HEK293 (cell line): ENCODE measurements at regions not wholly inside any gene's neighbourhood (a gene's known extent, or its start where the extent isn't known, plus 50 kb on each side); places are given as distances from the start of the nearest gene placed in this dataset.

Source experiments
- CTCF ChIA-PET: fragments of 350-600 bp; formaldehyde crosslinking; extraction: SDS; loops from one replicate; lab custom pipeline; 2021; ENCODE audit warnings: antibody characterized with exemption; lab: Yijun Ruan, JAX
- POLR2A ChIA-PET: fragments of 300-600 bp; formaldehyde crosslinking; extraction: SDS; loops from one replicate; lab custom pipeline; 2020; ENCODE audit warnings: antibody characterized with exemption, inconsistent platforms; lab: Yijun Ruan, JAX
- H3K27ac ChIP-seq: fragments of 200-500 bp; sonication (Bioruptor generic); 2 replicates; pipeline ENCODE4 v1.5.1; 2014; ENCODE audit warnings: low read depth, low read length, control low read depth, inconsistent platforms; ENCODE audit errors: extremely low read depth
- H3K36me3 ChIP-seq, 2 experiments: fragments of 200-500 bp in 1 of 2; sonication (Bioruptor generic) in 1 of 2; 1 replicate in 1 of 2; 2 replicates in 1 of 2; pipeline ENCODE4 v1.5.1; 2014 to 2017; ENCODE audit warnings: inconsistent platforms in 2 of 2, low read length in 2 of 2; ENCODE audit not compliant: control insufficient read depth in 2 of 2, insufficient read depth in 1 of 2
- H3K4me1 ChIP-seq: fragments of 200-500 bp; sonication (Bioruptor generic); 2 replicates; pipeline ENCODE4 v1.5.1; 2014; ENCODE audit warnings: mild to moderate bottlenecking, low read length, inconsistent platforms; ENCODE audit not compliant: control insufficient read depth, insufficient read depth
- H3K4me3 ChIP-seq: 2 replicates; pipeline ENCODE4 v1.5.1; 2011; ENCODE audit warnings: low read depth, mild to moderate bottlenecking, control low read depth, low read length, moderate library complexity
- H3K9me3 ChIP-seq: fragments of 200-500 bp; sonication (Bioruptor generic); 2 replicates; pipeline ENCODE4 v1.5.1; 2014; ENCODE audit warnings: low read depth, low read length, inconsistent platforms; ENCODE audit not compliant: control insufficient read depth, insufficient read depth
- RBAK ChIP-seq: fragments of 450-650 bp; formaldehyde crosslinking; IDR thresholded peaks from 2 replicates; pipeline ENCODE4 v1.5.1; 2016; ENCODE audit warnings: missing biosample characterization, missing genetic modification characterization
- SCRT2 ChIP-seq: fragments of 450-650 bp; formaldehyde crosslinking; IDR thresholded peaks from 2 replicates; pipeline ENCODE4 v1.5.1; 2016; ENCODE audit warnings: missing biosample characterization, missing genetic modification characterization
- SP2 ChIP-seq: fragments of 450-650 bp; formaldehyde crosslinking; IDR thresholded peaks from 2 replicates; pipeline ENCODE4 v1.5.1; 2016; ENCODE audit warnings: missing biosample characterization, missing genetic modification characterization
- ZBTB20 ChIP-seq: fragments of 450-650 bp; formaldehyde crosslinking; IDR thresholded peaks from 2 replicates; pipeline ENCODE4 v1.5.1; 2016; ENCODE audit warnings: missing biosample characterization, missing genetic modification characterization
- ZBTB8A ChIP-seq: fragments of 450-650 bp; formaldehyde crosslinking; IDR thresholded peaks from 2 replicates; pipeline ENCODE4 v1.5.1; 2016; ENCODE audit warnings: missing biosample characterization, missing genetic modification characterization
- ZNF114 ChIP-seq: fragments of 450-650 bp; formaldehyde crosslinking; IDR thresholded peaks from 2 replicates; pipeline ENCODE4 v1.5.0; 2017; ENCODE audit warnings: missing biosample characterization, missing genetic modification characterization
- ZNF239 ChIP-seq: fragments of 450-650 bp; formaldehyde crosslinking; IDR thresholded peaks from 2 replicates; pipeline ENCODE4 v1.5.1; 2016; ENCODE audit warnings: missing biosample characterization, missing genetic modification characterization
- ZNF335 ChIP-seq: fragments of 450-650 bp; formaldehyde crosslinking; conservative IDR thresholded peaks from 2 replicates; pipeline ENCODE4 v1.5.1; 2016; ENCODE audit warnings: missing biosample characterization, missing genetic modification characterization
- ZNF426 ChIP-seq: fragments of 450-650 bp; formaldehyde crosslinking; IDR thresholded peaks from 2 replicates; pipeline ENCODE4 v1.5.1; 2017; ENCODE audit warnings: missing biosample characterization, missing genetic modification characterization, mild to moderate bottlenecking, inconsistent platforms, moderate library complexity
- ZNF558 ChIP-seq: fragments of 450-650 bp; formaldehyde crosslinking; IDR thresholded peaks from 2 replicates; pipeline ENCODE4 v1.5.1; 2016; ENCODE audit warnings: missing biosample characterization, missing genetic modification characterization
- ZNF585B ChIP-seq: fragments of 450-650 bp; formaldehyde crosslinking; IDR thresholded peaks from 2 replicates; pipeline ENCODE4 v1.5.1; 2016; ENCODE audit warnings: missing biosample characterization, missing genetic modification characterization
- ZNF785 ChIP-seq: fragments of 450-650 bp; formaldehyde crosslinking; IDR thresholded peaks from 2 replicates; pipeline ENCODE4 v1.5.1; 2016; ENCODE audit warnings: missing biosample characterization, missing genetic modification characterization
- ZNF791 ChIP-seq: fragments of 450-650 bp; formaldehyde crosslinking; IDR thresholded peaks from 2 replicates; pipeline ENCODE4 v1.5.1; 2016; ENCODE audit warnings: missing biosample characterization, missing genetic modification characterization
- ZNF843 ChIP-seq: fragments of 450-650 bp; formaldehyde crosslinking; IDR thresholded peaks from 2 replicates; pipeline ENCODE4 v1.5.1; 2016; ENCODE audit warnings: missing biosample characterization, missing genetic modification characterization
- TF ChIP-seq, protein P1 (sequence below): fragments of 450-650 bp; formaldehyde crosslinking; IDR thresholded peaks from 2 replicates; pipeline ENCODE4 v1.5.1; 2016; ENCODE audit warnings: missing biosample characterization, missing genetic modification characterization
- TF ChIP-seq, protein P2 (sequence below): fragments of 450-650 bp; formaldehyde crosslinking; IDR thresholded peaks from 2 replicates; pipeline ENCODE4 v1.5.1; 2016; ENCODE audit warnings: missing biosample characterization, missing genetic modification characterization
- TF ChIP-seq, protein P3 (sequence below): IDR thresholded peaks from 2 replicates; pipeline ENCODE4 v1.6.1; 2011; ENCODE audit warnings: mild to moderate bottlenecking, low read depth, low read length, borderline replicate concordance
- TF ChIP-seq, protein P4 (sequence below): fragments of 450-650 bp; IDR thresholded peaks from 2 replicates; pipeline ENCODE4 v1.5.1; 2018; ENCODE audit warnings: missing biosample characterization, mild to moderate bottlenecking, missing genetic modification characterization

DNA sequence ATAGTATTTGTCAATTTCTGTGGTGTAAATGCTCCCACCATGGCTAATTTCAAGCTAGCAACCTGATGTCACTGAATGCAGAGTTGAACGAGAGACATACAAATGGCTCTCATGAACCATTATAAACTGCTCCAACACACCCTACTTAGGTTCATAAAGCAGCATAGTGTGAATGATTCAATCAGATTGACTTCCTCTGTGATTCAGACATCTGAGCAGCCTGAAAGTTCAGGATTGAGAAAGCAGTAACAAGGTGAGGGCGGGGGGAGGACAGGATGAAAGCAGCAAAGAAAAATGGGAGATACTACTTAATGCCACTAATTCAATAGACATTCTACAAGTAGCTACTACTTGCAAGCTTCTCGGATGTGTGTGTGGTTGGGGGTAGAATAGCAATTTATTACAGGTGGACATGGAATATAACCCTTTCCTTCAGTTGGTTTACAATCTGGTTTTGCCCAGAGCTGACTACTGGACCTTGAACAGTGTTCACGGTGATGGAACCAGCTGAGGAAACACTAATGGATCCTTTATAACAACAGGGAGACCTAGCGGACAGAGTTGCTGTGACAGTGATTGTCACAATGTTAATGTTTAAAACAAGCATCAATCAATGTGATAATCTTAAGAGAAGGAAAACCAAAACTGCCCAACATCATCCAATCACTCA is 52.5 kb upstream of the PELI2 start:
- Histone ChIP-seq H3K4me3 (no peak overlapping the region), H3K4me1 (no peaks in the 10 kb centered on the region), H3K9me3 (no peaks in the 10 kb centered on the region), H3K27ac (no peak overlapping the region), H3K36me3 (no peaks in the 10 kb centered on the region)
- TF ChIP-seq SP2 (tag by site-specific recombination) (no peak), SCRT2 (tag by site-specific recombination) (no peak), ZNF114 (tag by site-specific recombination) (no peak), ZNF239 (tag by site-specific recombination) (no peak), ZNF585B (tag by site-specific recombination) (no peak), ZNF335 (no peak), ZBTB20 (tag by site-specific recombination) (no peak), ZNF426 (tag by site-specific recombination) (no peak), ZBTB8A (no peak), RBAK (tag by site-specific recombination) (no peak), ZNF843 (tag by site-specific recombination) (no peak), ZNF785 (tag by site-specific recombination) (no peak), ZNF791 (no peak), ZNF558 (no peak)
- TF ChIP-seq, protein P1, sequence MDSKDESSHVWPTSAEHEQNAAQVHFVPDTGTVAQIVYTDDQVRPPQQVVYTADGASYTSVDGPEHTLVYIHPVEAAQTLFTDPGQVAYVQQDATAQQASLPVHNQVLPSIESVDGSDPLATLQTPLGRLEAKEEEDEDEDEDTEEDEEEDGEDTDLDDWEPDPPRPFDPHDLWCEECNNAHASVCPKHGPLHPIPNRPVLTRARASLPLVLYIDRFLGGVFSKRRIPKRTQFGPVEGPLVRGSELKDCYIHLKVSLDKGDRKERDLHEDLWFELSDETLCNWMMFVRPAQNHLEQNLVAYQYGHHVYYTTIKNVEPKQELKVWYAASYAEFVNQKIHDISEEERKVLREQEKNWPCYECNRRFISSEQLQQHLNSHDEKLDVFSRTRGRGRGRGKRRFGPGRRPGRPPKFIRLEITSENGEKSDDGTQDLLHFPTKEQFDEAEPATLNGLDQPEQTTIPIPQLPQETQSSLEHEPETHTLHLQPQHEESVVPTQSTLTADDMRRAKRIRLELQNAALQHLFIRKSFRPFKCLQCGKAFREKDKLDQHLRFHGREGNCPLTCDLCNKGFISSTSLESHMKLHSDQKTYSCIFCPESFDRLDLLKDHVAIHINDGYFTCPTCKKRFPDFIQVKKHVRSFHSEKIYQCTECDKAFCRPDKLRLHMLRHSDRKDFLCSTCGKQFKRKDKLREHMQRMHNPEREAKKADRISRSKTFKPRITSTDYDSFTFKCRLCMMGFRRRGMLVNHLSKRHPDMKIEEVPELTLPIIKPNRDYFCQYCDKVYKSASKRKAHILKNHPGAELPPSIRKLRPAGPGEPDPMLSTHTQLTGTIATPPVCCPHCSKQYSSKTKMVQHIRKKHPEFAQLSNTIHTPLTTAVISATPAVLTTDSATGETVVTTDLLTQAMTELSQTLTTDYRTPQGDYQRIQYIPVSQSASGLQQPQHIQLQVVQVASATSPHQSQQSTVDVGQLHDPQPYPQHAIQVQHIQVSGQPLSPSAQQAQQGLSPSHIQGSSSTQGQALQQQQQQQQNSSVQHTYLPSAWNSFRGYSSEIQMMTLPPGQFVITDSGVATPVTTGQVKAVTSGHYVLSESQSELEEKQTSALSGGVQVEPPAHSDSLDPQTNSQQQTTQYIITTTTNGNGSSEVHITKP (tag by site-specific recombination), result no peak
- TF ChIP-seq, protein P2, sequence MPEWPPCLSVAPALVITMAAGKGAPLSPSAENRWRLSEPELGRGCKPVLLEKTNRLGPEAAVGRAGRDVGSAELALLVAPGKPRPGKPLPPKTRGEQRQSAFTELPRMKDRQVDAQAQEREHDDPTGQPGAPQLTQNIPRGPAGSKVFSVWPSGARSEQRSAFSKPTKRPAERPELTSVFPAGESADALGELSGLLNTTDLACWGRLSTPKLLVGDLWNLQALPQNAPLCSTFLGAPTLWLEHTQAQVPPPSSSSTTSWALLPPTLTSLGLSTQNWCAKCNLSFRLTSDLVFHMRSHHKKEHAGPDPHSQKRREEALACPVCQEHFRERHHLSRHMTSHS (tag by site-specific recombination), result no peak
- TF ChIP-seq, protein P3, sequence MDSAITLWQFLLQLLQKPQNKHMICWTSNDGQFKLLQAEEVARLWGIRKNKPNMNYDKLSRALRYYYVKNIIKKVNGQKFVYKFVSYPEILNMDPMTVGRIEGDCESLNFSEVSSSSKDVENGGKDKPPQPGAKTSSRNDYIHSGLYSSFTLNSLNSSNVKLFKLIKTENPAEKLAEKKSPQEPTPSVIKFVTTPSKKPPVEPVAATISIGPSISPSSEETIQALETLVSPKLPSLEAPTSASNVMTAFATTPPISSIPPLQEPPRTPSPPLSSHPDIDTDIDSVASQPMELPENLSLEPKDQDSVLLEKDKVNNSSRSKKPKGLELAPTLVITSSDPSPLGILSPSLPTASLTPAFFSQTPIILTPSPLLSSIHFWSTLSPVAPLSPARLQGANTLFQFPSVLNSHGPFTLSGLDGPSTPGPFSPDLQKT, result no peak
- TF ChIP-seq, protein P4, sequence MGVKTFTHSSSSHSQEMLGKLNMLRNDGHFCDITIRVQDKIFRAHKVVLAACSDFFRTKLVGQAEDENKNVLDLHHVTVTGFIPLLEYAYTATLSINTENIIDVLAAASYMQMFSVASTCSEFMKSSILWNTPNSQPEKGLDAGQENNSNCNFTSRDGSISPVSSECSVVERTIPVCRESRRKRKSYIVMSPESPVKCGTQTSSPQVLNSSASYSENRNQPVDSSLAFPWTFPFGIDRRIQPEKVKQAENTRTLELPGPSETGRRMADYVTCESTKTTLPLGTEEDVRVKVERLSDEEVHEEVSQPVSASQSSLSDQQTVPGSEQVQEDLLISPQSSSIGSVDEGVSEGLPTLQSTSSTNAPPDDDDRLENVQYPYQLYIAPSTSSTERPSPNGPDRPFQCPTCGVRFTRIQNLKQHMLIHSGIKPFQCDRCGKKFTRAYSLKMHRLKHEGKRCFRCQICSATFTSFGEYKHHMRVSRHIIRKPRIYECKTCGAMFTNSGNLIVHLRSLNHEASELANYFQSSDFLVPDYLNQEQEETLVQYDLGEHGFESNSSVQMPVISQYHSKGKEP (tag by site-specific recombination), result no peak
- CTCF ChIA-PET, result interaction anchor here (0.7 kb wide), 1 partner anchor 16 kb away, joined by 3 read pairs; no protein-coding TSS in a partner anchor
- POLR2A ChIA-PET, result no interaction called here
